Suppressor macrophage (primary cell): ENCODE measurements at regions not wholly inside any gene's neighbourhood (a gene's known extent, or its start where the extent isn't known, plus 50 kb on each side); places are given as distances from the start of the nearest gene placed in this dataset.
"Not testable (repeated sequence)": the region's sequence is repeated elsewhere in the genome, so short reads cannot be mapped to it uniquely, and the experiment has no call there.

Source experiments
- DNase-seq, 4 experiments: peaks; one replicate each; pipeline ENCODE4 v3.0.0-alpha.2; 2020 to 2022

DNA sequence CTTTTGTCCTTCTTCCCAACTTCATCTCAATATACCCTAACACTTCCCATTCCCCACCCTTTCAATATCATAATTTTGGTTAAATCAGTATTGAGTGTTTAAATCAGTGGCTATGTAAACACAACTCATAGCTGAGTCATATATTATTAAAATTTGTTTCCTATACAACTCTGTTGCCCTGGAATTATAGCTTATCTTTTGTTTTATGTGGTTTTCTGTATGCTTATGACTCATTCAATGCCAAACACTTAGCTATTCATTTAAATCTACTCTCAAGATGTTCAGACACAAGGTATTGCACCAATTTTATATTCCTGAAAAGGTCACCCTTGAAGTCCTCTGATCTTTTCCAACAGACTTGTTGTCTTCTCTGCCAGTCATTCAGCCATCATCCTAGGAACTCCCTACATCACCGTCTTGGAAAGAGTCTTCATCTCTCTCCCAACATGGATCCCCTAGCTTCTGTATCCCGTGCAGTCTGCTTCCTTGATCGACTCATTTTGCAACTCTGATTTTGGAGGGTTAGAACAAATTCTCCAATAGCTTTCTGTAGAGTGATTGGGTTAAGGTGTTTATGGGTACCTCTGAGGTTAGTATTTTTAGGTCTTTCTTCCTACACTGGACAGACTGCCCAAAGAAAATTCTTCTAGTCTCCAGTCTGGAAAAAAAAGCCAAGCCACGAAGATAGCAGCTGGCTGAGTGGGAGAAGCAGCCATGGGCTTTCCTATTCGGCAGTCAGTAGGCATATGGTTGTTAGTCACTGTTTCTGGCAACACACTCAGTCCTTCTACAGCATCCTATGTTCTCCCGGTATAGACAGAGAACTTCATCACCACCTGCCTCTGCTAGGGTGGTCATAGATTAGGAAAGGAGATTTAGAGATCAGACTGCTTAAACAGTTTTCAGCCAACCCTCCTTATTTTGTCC is 102.1 kb downstream of the CRPPA start:
- DNase-seq = no peak

DNA sequence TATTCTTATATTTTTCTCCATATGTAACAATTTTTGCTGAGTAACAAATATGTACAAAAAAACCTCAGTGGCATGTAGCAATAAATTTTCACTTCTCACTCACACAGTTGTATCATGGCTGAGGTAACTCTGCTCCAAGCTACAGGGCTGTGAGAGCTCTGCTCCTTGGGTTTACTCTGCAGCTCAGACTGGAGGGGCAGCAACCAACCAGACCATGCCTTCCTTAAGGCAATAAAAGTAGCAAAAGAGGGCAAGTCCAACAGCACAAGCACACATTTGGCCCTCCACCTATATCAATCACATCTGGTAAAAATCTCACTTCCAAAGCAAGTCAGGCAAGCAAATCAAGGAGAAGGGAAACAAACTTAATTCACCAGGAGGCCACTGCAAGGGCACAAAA is 102.9 kb downstream of the CRPPA start:
- DNase-seq = no peak

DNA sequence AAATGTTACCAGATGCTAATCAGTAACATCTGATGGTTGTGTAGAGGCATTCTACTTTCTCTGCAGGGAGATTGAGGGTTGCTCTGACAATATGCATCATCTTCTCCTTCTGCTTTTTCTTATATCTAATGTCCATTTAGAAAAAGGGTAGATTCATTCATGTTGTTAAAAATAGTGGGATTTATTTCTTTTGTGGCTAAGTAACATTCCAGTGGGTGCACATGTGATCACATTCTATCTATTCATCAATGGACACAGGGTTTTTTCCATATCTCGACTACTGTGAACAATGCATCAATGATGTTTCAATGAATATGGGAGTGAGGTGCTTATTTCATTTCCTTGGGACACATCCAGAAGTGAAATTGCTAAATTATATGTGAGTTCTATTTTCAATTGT is 103.9 kb downstream of the CRPPA start:
- no peak for DNase-seq

DNA sequence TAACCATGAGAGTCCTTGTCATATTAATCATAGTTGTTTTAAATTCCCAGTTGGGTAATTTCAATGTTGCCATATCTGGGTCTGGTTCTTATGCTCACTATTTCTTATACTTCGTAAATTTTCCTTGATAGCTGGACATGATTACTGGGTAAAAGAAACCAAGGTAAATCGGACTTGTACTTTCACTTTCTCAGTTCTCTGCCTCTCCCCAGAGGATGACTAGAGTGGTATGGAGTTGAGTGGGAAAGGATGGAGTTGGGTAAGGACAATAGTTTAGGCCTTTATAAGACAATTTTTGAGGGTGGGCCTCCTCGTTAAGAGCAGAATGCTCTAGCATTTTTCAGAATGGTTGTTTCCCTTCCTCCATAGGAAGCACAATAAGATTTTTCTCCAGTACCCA is 106.1 kb downstream of the CRPPA start:
- DNase-seq = no peak

DNA sequence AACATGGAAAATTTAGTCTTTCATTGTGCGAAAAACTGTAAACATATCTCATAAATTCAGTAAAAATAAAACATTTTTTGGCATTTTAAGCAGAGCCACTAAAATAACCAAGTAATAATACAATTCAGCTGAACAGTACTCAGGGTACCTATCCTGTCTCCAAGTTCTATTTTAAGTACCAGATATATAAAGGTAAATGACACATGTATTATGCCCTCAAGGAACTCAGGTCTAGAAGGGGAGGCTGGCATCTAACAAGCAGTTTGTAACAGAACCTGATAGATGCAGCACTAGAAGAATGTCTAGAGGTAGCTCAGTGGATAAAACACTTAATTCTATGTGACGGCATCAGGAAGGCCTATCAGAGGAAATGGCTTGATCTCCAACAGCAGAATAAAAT is 112.2 kb downstream of the CRPPA start:
- no peak for DNase-seq

DNA sequence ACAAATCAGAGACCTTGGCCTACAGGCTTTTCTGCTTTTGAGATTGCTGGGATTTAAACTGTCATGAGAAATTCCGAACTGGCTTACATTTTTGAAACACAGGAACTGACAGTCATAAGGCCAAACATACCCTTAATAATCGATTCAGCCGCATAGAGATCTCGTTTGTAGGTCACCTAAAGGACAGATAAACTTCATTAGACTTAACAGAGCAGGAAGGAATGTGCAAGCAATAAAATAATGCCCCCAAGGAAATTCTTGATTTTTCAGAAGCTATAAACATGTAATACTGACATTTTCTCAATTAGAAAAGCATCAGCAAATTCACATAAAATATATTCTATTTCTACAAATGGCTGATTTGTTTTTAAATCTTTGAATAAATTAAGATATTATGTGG is 120.0 kb downstream of the CRPPA start:
- no peak for DNase-seq

DNA sequence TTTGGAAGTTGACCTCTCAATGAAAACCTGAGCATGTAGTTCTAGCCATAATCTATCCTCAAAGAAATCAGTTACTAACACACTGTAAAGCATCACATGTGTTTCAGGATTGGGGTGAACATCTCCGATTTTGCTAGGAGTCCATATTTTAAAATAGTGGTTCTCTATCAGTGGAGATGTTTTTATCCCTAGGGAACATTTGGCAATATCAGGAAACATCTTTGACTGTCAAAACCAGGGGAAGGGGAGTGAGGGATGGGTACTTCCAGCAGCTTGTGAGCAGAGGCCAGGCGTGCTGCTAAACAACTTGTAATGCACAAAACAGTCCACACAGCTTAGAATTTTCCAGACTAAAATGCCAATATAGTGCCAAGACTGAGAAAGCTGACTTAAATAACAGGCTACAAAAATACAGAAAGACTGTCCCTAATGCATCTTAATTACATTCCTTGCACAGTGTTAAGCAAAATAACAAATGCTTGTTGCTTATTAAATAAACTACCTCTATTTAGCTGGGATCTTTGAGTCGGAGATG is 120.9 kb downstream of the CRPPA start:
- no peak for DNase-seq

DNA sequence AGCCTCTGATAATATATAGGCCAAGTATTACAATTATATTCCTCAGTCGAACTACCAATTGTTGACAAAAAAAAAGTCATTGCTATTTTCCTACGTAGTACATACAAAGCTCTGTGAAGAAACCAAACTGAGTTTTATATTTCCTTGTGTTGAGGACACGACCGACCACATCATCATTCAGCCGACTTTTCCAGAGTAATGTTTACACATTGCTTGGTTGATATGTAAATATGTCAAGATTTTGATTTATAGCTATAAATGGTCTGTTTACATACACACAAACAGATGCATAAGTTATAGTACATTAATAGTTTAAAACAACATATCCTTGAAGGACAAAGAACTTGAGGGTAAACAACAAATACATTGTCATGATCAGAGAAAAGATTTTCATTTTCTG is 121.5 kb downstream of the CRPPA start:
- DNase-seq = no peak

DNA sequence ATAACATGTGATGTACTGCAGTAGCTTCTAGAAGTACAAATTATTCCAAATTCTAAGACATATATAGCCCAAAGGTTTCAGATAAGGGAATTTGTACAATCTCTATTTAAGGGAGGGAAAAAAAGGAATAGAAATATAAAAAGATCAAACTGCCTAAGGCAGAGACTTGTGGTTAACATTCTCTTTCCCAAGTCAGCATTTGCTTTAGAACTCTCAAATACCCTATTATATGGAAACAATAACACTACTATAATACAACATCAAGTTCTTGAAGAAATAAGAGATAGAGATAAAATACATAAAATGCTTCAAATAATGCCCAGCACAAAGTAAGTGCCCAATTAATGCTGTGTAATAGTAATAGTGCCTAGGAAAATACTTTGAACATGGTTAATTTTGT is 123.1 kb downstream of the CRPPA start:
- no peak for DNase-seq

DNA sequence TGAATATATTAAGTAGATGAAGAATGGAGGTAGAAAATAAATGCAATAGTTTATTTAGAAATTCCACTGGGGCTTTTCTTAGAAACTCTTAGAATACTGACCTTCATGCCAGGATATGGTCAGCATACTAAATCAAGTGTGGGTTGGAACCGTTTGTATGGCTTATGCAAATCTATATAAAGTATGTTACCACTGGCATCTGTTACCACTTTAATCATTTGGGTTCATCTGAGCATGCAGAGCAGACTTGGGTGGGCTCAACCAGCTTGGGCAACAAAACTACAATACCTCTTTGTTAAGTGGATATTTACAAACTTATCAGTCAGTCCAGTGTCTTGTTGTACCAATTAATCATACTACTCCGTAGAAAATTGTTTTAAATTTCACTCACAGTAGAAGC is 125.8 kb downstream of the CRPPA start:
- DNase-seq = no peak

DNA sequence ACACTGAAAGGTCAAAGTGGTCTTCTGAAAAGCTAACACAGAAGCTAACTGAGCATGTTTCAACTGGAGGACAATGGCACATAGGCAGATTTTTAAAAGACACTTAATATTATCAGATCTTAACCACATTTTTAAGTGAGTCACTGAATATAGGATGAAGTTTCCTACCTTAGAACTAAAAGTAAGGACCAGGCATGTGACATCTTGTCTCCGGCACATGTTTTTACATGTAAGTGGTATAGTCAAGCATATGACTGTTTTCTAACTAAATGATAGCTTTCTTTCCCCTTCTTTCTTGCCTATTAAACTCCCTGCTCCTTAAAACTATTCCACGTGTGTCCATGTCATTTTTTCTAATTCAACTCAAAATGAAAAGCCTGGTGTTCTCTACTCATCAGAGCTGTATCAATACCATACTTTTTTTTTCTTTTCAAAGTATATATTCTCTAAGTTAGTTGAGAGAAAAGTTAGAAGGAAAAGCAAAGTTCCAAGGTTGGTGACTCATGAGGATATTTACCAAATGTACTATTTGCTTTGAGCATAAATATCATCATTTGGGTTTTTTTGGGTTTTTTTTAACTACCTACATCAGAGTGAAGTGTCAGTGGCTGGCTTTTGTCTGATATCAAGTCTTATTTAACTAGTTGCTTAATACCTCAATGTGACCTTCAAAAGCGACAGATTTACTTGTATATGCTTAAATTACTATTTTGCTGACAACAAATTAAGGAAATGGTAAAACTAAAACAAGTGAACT is 127.5 kb downstream of the CRPPA start:
- no peak for DNase-seq

DNA sequence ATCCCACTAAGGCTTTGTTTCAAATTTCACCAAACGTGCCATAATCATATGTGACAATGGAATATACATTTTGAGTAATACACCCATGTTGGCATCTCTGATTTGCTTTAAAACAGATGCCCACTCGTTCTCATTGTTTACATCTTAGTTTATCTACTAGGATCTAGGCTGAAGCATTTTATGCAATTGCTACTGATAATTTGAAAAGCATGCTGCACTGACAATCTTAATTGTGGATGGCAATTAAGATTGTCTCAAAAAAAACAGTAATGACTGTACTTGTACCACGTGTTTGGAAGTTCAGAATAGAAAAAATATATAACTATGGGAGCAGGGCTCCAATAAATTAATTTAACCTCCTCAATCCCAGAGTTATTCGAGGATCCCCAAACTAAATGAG is 136.8 kb downstream of the CRPPA start:
- DNase-seq = no peak

DNA sequence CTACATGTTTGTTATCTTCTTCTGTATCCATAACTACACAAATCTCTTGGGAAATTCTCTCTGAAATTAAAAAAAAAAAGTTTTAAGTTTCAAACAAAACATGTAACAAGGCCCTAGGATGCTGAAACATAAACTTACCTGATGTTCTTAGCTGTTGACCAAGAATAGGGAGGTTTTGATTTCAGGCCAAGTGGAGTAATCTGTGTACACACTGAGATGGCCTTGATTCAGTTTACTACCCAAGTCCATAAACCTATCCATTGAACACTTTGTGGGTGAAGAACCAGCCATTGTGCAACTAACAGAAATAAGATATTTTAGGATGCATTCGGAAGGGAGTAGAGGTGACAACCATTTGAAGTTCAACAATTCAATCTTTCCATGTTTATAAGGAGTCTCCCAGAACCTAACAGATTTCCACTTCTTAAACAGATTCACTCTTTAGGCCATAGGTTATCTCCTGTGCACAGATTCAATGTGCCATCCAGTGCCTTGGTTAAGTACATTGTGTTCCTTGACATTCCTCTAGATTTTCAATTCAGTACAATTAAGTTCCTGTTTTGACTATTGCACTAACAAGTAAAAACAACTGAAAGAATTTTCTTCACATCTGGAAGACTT is 143.1 kb downstream of the CRPPA start:
- no peak for DNase-seq

DNA sequence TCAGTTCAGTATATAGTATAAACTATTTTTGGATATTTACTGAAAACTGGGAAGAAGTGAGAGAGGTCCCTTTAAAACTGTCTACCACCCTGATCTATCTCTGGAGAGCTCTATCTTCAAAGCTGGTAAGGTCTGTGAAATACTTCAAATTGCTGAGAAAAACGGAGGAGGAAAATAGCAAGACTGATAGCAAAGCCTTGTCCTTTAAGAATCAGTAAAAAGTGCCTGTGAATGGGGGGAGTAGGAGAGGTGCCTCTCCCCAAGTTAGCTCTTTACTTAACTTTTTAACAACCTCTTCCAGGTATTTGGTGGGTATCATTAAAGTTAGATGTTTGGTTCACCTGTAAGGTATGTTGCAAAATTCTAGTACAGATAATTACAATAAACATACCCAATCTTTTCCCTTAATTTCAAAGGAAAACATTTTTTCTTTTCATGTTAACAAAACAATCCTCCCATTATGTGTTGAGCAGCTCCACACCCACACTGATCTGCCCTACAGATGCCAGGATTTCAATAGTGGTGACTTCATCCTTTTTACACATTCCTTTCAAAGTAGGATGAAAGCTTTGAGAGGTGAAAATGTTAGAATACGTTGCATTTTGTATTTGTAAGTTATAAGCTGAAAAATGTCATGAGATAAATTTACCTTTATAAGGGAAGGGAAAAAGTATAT is 149.2 kb downstream of the CRPPA start:
- no peak for DNase-seq

DNA sequence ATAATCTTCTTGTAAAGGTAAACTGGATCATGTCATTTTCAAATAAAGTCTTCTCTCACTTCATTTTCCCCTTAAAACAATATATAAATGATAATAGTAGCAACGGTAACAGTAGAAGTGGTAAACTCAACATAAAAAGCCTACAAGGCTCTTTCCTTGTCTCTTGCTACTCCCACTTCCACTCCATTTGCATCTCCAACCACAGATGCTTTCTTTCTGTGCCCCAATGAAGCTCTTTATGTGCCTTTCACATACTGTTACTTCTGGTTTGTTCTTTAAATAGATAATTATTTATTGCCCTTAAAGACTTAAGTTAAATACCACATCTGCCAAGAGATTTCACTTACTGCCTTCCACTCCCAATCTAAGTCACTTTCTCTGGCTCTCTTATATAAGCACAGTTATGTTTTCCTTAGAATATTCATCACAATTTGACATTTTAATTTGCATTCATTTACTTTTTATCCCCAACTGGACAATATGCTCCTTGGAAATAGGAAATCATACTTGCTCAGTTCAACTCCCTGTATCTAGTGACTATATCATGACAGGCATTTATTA is 149.9 kb downstream of the CRPPA start:
- DNase-seq = no peak

DNA sequence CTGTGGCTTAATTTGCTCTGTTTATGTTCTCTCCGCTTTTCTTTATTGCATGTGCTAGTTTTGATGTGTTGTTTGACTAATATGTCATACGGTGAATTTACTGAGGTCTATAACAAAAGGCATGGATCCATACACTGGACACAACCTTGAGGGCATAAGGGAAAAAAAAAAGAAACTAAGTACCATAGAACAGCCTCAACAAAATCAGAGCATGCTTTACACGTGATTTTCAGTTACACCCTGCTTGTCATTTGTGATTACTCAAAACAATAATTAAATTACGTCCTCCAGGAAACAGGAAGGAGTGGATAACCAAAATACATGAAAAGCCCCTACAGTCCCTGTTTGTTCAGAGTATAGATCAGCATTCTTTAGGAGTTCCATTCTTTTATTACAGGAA is 150.5 kb downstream of the CRPPA start:
- DNase-seq = no peak

DNA sequence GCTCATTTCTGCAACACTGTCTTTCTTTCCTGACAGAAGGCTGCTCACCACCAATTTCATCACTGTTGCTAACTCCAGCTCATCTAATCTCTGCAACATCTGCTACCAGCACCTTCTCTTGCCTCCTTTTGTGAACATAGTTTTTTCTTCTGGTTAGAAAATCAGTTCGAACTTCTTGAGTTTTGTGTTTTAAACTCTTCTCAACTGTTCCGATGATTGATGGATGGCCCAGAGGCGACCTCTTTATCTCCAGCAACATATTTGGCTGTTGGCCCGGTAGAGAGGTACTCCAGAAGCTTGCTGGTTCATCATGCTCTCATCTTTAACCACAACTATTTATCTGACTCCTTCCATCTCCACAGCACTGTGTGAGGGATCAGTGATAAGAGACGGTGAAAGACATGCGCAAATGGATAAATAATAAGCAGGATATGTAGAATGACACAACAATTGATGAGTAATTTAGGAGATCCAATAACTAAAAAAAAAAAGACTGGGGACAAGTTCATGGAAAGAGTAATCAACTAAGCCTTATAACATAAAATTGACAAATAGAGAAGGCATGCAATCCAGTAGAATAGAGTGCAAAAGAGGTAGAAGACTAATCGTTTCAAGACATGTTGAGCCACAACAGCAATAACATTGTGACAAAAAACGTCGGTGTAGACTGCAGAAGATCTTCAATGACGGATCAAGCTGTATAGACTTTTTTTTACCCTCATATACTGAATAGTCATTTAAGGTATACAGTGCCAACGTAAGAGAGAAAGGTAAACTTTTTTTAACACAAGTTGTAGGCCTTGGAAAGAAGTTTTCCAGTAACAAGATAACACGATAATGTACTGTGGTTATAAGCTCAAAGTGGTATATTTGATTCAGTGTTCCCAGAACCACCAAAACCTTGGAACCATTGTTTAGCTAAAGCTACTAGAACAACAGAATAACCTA is 152.2 kb downstream of the CRPPA start:
- no peak for DNase-seq

DNA sequence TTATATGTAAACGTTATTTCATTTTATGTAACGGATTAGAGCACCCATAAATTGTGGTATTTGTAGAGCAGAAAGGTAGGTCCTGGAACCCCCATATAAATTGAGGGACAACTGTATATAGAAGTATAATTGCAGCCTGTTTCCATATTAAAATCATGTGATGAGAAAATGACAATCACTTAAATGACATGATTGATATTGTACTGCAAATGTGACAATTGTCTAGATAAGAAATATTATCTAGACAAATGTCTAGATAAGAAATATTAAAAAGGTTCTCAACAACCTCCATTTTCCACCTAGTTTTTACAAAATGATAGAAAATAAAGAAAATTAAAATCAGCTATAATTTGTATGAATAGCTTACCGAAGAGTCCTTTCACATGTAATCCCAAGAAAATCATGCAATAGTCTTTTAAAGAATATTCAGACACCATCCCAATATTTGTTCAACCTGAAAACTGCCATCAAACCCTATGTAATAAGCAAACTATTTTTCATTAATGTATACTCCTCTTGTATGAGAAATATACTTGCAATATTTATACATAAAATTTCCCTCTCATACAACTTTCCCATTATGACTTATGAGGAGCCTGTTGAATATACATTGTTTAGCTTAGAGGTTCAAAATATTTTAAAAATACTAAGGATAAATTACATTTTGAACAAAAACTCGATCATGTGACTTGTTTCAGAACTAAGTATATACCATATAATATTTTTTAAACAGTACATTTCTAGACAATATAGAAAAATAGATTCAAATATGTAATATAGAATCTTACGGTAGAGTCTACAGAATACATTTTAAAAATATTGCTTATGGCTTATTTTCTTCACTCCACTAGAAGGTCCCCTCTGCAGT is 153.2 kb downstream of the CRPPA start:
- no peak for DNase-seq

DNA sequence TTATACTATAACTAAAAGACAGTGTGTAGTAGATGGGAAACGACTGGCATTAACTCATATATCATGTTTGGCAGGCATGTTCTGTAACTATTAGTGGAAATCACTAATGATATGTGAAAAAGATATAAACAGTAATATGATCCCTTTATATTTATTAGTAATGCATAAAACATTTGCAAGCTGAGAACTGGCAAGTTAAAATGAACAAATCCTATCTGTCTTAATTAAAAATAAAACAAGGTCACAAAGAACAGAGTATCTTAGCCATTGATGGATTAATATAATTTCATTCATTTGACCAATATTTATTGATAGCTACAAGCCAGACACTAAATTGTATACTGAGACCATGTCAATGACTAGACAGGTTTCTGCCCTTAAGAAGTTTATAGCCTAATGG is 154.5 kb downstream of the CRPPA start:
- DNase-seq = no peak

DNA sequence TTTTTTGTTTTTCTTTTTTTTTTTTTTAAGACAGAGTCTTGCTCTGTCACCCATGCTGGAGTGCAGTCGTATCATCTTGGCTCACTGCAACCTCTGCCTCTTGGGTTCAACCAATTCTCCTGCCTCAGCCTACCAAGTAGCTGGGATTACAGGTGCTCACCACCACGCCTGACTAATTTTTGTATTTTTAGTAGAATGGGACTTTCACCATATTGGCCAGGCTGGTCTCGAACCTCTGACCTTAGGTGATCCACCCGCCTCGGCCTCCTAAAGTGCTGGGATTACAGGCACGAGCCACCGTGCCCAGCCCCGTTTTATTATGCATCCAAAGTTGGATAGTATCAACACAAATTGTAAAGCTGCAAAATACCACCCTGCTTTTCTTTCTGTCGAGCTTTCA is 154.9 kb downstream of the CRPPA start:
- not testable (repeated sequence) for DNase-seq
